ENCODE measurements at regions not wholly inside any gene's neighbourhood (a gene's known extent, or its start where the extent isn't known, plus 50 kb on each side); places are given as distances from the start of the nearest gene placed in this dataset.

DNA sequence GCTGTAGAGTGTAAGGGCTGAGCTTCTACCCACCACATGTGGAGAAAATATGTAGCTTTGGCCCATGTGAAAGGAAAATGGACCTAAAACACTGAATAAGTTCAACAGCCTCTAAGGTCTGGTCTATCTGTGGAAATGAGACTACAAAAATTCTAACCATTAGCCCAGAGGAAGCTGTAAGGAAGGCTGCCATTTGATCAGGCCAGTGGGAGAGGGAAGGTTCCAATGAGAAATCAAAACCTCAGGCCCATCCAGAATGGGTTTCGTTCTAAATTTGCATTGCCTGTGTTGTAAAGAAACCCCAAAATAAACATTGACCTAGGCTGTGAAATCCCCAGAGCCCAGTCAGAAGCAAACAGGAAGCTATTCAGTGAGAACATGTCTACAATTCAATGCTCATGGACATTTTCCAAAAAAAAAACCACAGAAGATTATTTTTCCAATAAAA, 320.4 kb upstream of the SLC7A11 start:
- H3K4me3 ChIP-seq (ENCODE audit: low read length): no peak overlapping the region
- peak; percentile 58 for DNase-seq (ENCODE audit: low read depth)
- TF ChIP-seq CTCF (conservative IDR thresholded peaks at IDR 0.05; ENCODE audit: low read length): no peak

DNA sequence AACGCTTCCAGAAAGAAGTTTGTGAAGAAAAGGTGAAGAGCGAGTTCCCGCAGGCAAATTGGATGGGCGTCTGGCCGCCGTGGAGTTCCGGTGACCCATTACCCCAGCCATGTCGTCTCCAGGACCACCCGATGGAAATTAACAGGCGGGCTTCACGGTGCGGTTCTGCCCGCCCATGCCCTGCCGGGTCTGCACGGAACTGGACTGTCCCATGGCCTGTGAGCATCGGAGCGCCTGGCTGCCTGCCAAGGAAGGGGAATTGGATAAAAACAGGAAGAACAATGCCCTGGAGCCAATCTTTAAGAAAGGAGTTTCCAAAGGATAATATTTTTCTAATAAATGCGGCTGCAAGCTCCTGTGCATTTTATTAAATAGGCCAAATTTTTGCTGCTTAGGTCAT, 319.8 kb upstream of the SLC7A11 start:
- no peak for DNase-seq (ENCODE audit: low read depth)
- TF ChIP-seq CTCF (conservative IDR thresholded peaks at IDR 0.05; ENCODE audit: low read length): no peak
- H3K4me3 ChIP-seq (ENCODE audit: low read length): no peak overlapping the region

DNA sequence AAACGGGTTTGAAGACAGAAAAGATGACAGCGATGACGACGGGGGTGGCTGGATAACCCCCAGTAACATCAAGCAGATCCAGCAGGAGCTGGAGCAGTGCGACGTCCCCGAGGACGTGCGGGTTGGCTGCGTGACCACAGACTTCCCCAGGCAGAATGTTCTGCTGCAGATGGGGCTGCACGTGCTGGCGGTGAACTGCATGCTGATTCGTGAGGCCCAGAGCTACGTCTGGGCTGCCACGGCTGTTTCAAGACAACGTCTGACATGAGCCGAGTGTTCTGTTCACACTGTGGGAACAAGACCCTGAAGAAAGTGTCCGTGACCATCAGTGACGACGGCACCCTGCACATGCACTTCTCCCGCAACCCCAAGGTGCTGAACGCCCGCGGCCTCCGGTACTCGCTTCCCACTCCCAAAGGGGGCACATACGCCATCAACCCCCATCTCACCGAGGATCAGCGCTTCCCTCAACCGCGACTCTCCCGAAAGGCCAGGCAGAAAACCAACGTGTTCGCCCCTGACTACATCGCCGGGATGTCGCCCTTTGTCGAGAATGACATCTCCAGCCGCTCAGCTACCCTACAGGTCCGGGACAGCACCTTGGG, 319.2 kb upstream of the SLC7A11 start:
- DNase-seq (ENCODE audit: low read depth): no peak
- no peak overlapping the region for H3K4me3 ChIP-seq (ENCODE audit: low read length)
- no peak for TF ChIP-seq CTCF (conservative IDR thresholded peaks at IDR 0.05; ENCODE audit: low read length)

DNA sequence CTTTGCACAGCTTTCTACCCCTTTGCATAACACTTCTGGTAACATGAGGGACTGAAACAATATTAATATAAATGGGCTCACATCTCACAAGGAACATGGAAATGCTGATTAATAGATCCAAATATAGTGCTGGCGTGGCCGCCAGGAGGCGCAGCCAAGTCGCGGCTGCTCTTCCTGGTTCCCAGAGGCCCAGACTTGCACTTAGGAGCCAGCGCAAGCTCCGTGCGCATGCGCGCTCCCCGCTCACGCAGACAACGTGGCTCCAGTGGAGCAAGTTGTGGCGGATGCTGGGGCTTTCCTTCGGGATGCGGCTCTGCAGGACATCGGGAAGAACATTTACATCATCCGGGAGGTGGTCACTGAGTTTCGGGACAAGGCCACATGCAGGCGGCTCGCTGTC, 318.3 kb upstream of the SLC7A11 start:
- no peak for DNase-seq (ENCODE audit: low read depth)
- no peak overlapping the region for H3K4me3 ChIP-seq (ENCODE audit: low read length)
- TF ChIP-seq CTCF (conservative IDR thresholded peaks at IDR 0.05; ENCODE audit: low read length): no peak

GRCh38 chr4:138558886-138559285, 316.7 kb upstream of the SLC7A11 start:
- no peak for TF ChIP-seq CTCF (conservative IDR thresholded peaks at IDR 0.05; ENCODE audit: low read length)
- H3K4me3 ChIP-seq (ENCODE audit: low read length): no peak overlapping the region
- DNase-seq (ENCODE audit: low read depth): no peak

GRCh38 chr4:138555584-138555983, 313.4 kb upstream of the SLC7A11 start:
- no peak overlapping the region for H3K4me3 ChIP-seq (ENCODE audit: low read length)
- peak; percentile 27; the same call in 1 of the 2 replicates for TF ChIP-seq CTCF (conservative IDR thresholded peaks at IDR 0.05; ENCODE audit: low read length)
- no peak for DNase-seq (ENCODE audit: low read depth)

GRCh38 chr4:138555108-138555507, 313.0 kb upstream of the SLC7A11 start:
- TF ChIP-seq CTCF (conservative IDR thresholded peaks at IDR 0.05; ENCODE audit: low read length): no peak
- DNase-seq (ENCODE audit: low read depth): no peak
- no peak overlapping the region for H3K4me3 ChIP-seq (ENCODE audit: low read length)
